ENCODE measurements at regions not wholly inside any gene's neighbourhood (a gene's known extent, or its start where the extent isn't known, plus 50 kb on each side); places are given as distances from the start of the nearest gene placed in this dataset.
"Not testable (repeated sequence)": the region's sequence is repeated elsewhere in the genome, so short reads cannot be mapped to it uniquely, and the experiment has no call there.

DNA sequence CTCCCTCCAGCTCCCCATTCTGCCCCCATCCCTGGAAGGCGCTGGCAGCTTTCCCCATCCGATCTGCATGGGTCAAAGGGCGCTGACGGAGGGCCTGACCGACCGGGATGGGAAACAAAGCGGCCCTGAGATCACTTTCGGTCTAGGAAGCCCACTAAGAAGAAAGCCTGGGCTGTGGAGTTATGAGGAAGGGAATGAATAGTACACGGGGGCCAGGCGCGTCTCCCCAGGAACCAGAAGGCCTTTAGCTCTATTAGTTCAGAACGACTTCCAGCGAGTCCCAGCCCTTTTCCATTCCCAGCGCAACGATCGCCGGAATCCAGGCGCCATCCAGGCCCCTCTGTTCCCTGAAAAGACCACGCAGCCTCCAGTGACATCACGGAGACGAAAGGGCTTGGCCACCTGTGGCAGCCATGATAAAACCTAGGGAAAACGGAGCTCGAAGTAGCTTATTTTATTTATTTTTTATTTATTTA, 70.1 kb upstream of the CCDC180 start:
- Histone ChIP-seq H3K27me3 (replicated peaks in 1 of 2; ENCODE audit: control insufficient read depth in 2 of 2, insufficient read depth in 2 of 2, low read length in 1 of 2) (peaks cover 0 to 5% of the 10 kb centered on the region in 2 experiments), H2AFZ (ENCODE audit: control insufficient read depth, low read depth, low read length) (no peak overlapping the region), H3K27ac (ENCODE audit: control insufficient read depth, insufficient read depth) (no peak overlapping the region), H3K79me2 (ENCODE audit: control insufficient read depth, insufficient read depth, low read length) (no peaks in the 10 kb centered on the region), H3K4me1 (ENCODE audit: control insufficient read depth, insufficient read depth, low read length) (no peaks in the 10 kb centered on the region), H3K4me2 (ENCODE audit: control insufficient read depth, insufficient read depth) (no peak overlapping the region), H3K36me3 (ENCODE audit: control insufficient read depth in 2 of 2, insufficient read depth in 2 of 2, low read length in 1 of 2) (no peaks in the 10 kb centered on the region), H3K9ac (ENCODE audit: control insufficient read depth, insufficient read depth, low read length) (no peak overlapping the region), H3K4me3 (no peak overlapping the region), H3K9me3 (replicated peaks; ENCODE audit: control insufficient read depth, insufficient read depth, low read length) (no peaks in the 10 kb centered on the region; the same call in 2 of the 3 replicates), H4K20me1 (ENCODE audit: control insufficient read depth, insufficient read depth) (no peaks in the 10 kb centered on the region)
- POLR2A ChIA-PET: no interaction called here
- BruUV-seq (replicated peaks): no TSS peak
- no peak for TF ChIP-seq DPF2 (IDR thresholded peaks at IDR 0.05)
- no peak for TF ChIP-seq HDAC2 (IDR thresholded peaks at IDR 0.05)
- TF ChIP-seq HDAC6 (IDR thresholded peaks at IDR 0.05; ENCODE audit: unreplicated experiment): no peak
- TF ChIP-seq IRF4 (IDR thresholded peaks at IDR 0.05; ENCODE audit: low read depth, low read length): no peak
- no peak for TF ChIP-seq PKNOX1 (IDR thresholded peaks at IDR 0.05)
- no peak for TF ChIP-seq PAX5 (IDR thresholded peaks at IDR 0.05; ENCODE audit: borderline replicate concordance, low read depth, low read length)
- no peak for TF ChIP-seq BHLHE40 (IDR thresholded peaks at IDR 0.05; ENCODE audit: borderline replicate concordance in 1 of 2, low read depth in 2 of 2, low read length in 1 of 2)
- no peak for TF ChIP-seq CREM (IDR thresholded peaks at IDR 0.05; ENCODE audit: low read depth)
- no peak for TF ChIP-seq HSF1 (IDR thresholded peaks at IDR 0.05; ENCODE audit: low read depth, low read length)
- TF ChIP-seq SMARCA5 (IDR thresholded peaks at IDR 0.05): no peak
- TF ChIP-seq CHD4 (IDR thresholded peaks at IDR 0.05): no peak
- no peak for DNase-seq (ENCODE audit: low read depth, low spot score)
- in situ Hi-C loops (cut with MboI): no loop called here
- FAIRE-seq: no peak
- CTCF ChIA-PET: no interaction called here
- SMC1A ChIA-PET (ENCODE audit: uncharacterized antibody, unreplicated experiment): no interaction called here
- RAD21 ChIA-PET (ENCODE audit: unreplicated experiment): no interaction called here
- 76% methylated on average over 23 of the region's 23 CpGs for whole genome bisulfite sequencing (ENCODE audit: insufficient coverage, insufficient replicate concordance, low lambda C conversion rate, missing lambda C conversion rate)
- ATAC-seq: no peak
- intact Hi-C loops (cut with micrococcal nuclease; ENCODE audit: unreplicated experiment): no loop called here

GRCh38 chr9:97233009-97233400, 74.5 kb upstream of the CCDC180 start:
- DNase-seq (ENCODE audit: low read depth, low spot score); H3K9me3 ChIP-seq (replicated peaks; ENCODE audit: control insufficient read depth, insufficient read depth, low read length); H3K36me3 ChIP-seq (ENCODE audit: control insufficient read depth in 2 of 2, insufficient read depth in 2 of 2, low read length in 1 of 2); H3K9ac ChIP-seq (ENCODE audit: control insufficient read depth, insufficient read depth, low read length); RAD21 ChIA-PET (ENCODE audit: unreplicated experiment); H3K4me3 ChIP-seq; in situ Hi-C loops (cut with MboI); H3K4me1 ChIP-seq (ENCODE audit: control insufficient read depth, insufficient read depth, low read length); ATAC-seq; H2AFZ ChIP-seq (ENCODE audit: control insufficient read depth, low read depth, low read length); H3K4me2 ChIP-seq (ENCODE audit: control insufficient read depth, insufficient read depth); FAIRE-seq; SMC1A ChIA-PET (ENCODE audit: uncharacterized antibody, unreplicated experiment); CTCF ChIA-PET; H4K20me1 ChIP-seq (ENCODE audit: control insufficient read depth, insufficient read depth); intact Hi-C loops (cut with micrococcal nuclease; ENCODE audit: unreplicated experiment); H3K79me2 ChIP-seq (ENCODE audit: control insufficient read depth, insufficient read depth, low read length); POLR2A ChIA-PET; H3K27ac ChIP-seq (ENCODE audit: control insufficient read depth, insufficient read depth); BruUV-seq (replicated peaks); H3K27me3 ChIP-seq (replicated peaks in 1 of 2; ENCODE audit: control insufficient read depth in 2 of 2, insufficient read depth in 2 of 2, low read length in 1 of 2): not testable (repeated sequence)
- WGBS (ENCODE audit: insufficient coverage, insufficient replicate concordance, low lambda C conversion rate, missing lambda C conversion rate): 42% methylated on average over 2 of the region's 2 CpGs

Data from GM12878 (cell line).